OCI-LY7 (cell line): ENCODE measurements at regions not wholly inside any gene's neighbourhood (a gene's known extent, or its start where the extent isn't known, plus 50 kb on each side); places are given as distances from the start of the nearest gene placed in this dataset.

Source experiments
- BruUV-seq: library from RNA; stranded (reverse); fragments of 400-500 nt; replicated peaks from 2 replicates; lab custom pipeline; 2021; lab: Mats Ljungman, UMichigan
- CTCF ChIA-PET: fragments of 300-600 bp; sonication (Branson Sonifier 250); formaldehyde crosslinking; loops from one replicate; lab custom pipeline; 2022; ENCODE audit warnings: antibody characterized with exemption; ENCODE audit not compliant: unreplicated experiment; lab: Charles Lee
- POLR2A ChIA-PET: fragments of 300-600 bp; sonication (Branson Sonifier 250); formaldehyde crosslinking; loops from one replicate; lab custom pipeline; 2022; ENCODE audit warnings: antibody characterized with exemption; lab: Charles Lee
- DNase-seq: peaks from one replicate; pipeline ENCODE4 v3.0.0-alpha.2; 2015; ENCODE audit warnings: low spot score
- H2AFZ ChIP-seq: fragments of 200-600 bp; sonication (generic), shearing (Covaris generic); 2 replicates; pipeline ENCODE4 v1.6.1; 2014; ENCODE audit warnings: mild to moderate bottlenecking, antibody characterized with exemption, low read length, moderate library complexity
- H3K27ac ChIP-seq: fragments of 200-600 bp; sonication (generic); 2 replicates; pipeline ENCODE4 v1.5.1; 2014; ENCODE audit warnings: mixed run types, low read depth, mild to moderate bottlenecking, moderate library complexity, low read length, inconsistent platforms; ENCODE audit not compliant: poor library complexity, severe bottlenecking
- H3K36me3 ChIP-seq: fragments of 200-600 bp; sonication (generic); 2 replicates; pipeline ENCODE4 v1.6.1; 2014; ENCODE audit warnings: mild to moderate bottlenecking, antibody characterized with exemption, low read length, moderate library complexity, mixed read lengths; ENCODE audit not compliant: insufficient read depth
- H3K4me1 ChIP-seq: fragments of 200-600 bp; sonication (generic); 2 replicates; pipeline ENCODE4 v1.5.1; 2014; ENCODE audit warnings: mild to moderate bottlenecking, low read length; ENCODE audit not compliant: insufficient read depth, poor library complexity, severe bottlenecking
- H3K4me2 ChIP-seq: fragments of 200-600 bp; sonication (generic); 2 replicates; pipeline ENCODE4 v1.6.1; 2014; ENCODE audit warnings: mild to moderate bottlenecking, low read length
- H3K4me3 ChIP-seq: fragments of 200-600 bp; sonication (generic); 2 replicates; pipeline ENCODE4 v1.5.1; 2014; ENCODE audit warnings: mild to moderate bottlenecking, low read depth, low read length; ENCODE audit not compliant: poor library complexity, severe bottlenecking
- H3K79me2 ChIP-seq: fragments of 200-600 bp; sonication (generic); 2 replicates; pipeline ENCODE4 v1.6.1; 2016; ENCODE audit warnings: low read depth, mild to moderate bottlenecking, low read length, moderate library complexity, mixed read lengths; ENCODE audit not compliant: insufficient read depth
- H3K9me2 ChIP-seq: fragments of 200-600 bp; sonication (generic); 2 replicates; pipeline ENCODE4 v1.6.1; 2016; ENCODE audit warnings: mild to moderate bottlenecking, low read length, mixed read lengths; ENCODE audit not compliant: insufficient read depth
- H3K9me3 ChIP-seq: fragments of 200-600 bp; sonication (generic); 2 replicates; pipeline ENCODE4 v1.6.1; 2014; ENCODE audit warnings: mild to moderate bottlenecking, mixed run types, low read length, mixed read lengths
- H4K20me1 ChIP-seq: fragments of 200-600 bp; sonication (generic); 2 replicates; pipeline ENCODE4 v1.6.1; 2014; ENCODE audit warnings: mild to moderate bottlenecking, antibody characterized with exemption, low read length, moderate library complexity, mixed read lengths; ENCODE audit not compliant: insufficient read depth
- EZH2phosphoT487 ChIP-seq: fragments of 200-600 bp; sonication (generic); IDR thresholded peaks from 2 replicates; pipeline ENCODE4 v1.6.1; 2018; ENCODE audit warnings: low read depth, borderline replicate concordance, mild to moderate bottlenecking, mixed run types, antibody characterized with exemption, low read length, moderate library complexity, mixed read lengths
- intact Hi-C: fragments of 100-400 bp; cut with micrococcal nuclease; formaldehyde crosslinking; loops from one replicate; pipeline ENCODE4 v1.10.0; 2022; ENCODE audit not compliant: unreplicated experiment
- TF ChIP-seq, protein P1 (sequence below): fragments of 200-600 bp; sonication (generic); conservative IDR thresholded peaks from 2 replicates; pipeline ENCODE4 v1.5.1; 2014; ENCODE audit warnings: mild to moderate bottlenecking, antibody characterized with exemption, low read length, moderate library complexity, mixed read lengths

DNA sequence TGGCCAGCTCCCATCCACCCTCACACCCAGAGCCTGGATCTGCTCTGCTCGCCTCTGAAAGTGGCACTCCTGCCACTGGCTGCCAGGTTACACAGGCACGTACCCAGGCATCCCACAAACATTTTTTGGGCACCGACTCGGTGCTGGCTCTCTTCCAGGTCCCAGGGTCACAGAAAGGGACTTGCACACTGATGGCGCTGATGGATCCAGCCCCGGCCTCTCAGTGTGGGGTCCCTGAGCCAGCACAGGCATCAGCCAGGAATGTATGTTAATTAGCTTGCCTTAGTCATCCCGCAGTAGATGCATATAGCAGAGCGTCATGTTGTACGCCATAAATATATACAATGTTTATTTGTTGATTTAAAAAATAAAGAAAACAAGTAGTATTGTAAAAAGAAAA is 537.2 kb downstream of the NPHP4 start:
- no peak overlapping the region for H3K4me3 ChIP-seq

DNA sequence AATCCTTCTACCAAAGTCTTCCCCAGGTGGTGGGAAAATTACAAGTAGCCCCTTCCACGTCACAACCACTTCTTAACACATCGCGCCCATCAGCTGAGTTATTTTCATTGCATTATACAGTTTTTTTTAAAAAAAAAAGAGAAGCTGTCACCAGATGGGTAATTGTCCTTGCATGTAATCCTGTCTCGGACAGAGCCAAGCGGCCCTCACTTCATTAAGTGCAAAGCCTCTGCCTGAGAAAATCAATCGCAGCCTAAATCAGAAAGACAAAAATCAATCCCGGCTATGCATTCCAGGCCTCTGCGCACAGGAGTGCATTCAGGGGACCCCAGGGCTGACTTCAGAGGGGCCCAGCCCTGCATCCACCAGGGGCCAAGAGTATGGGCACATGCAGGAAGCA is 538.9 kb downstream of the NPHP4 start:
- no TSS peak for BruUV-seq
- Histone ChIP-seq H3K4me1 (no peaks in the 10 kb centered on the region), H3K36me3 (no peaks in the 10 kb centered on the region), H3K9me2 (no peaks in the 10 kb centered on the region), H3K79me2 (no peaks in the 10 kb centered on the region), H3K4me2 (no peak overlapping the region), H3K9me3 (no peaks in the 10 kb centered on the region), H3K4me3 (no peak overlapping the region), H4K20me1 (no peaks in the 10 kb centered on the region), H2AFZ (no peak overlapping the region), H3K27ac (no peak overlapping the region)
- no peak for DNase-seq
- CTCF ChIA-PET: no interaction called here
- TF ChIP-seq, protein P1, sequence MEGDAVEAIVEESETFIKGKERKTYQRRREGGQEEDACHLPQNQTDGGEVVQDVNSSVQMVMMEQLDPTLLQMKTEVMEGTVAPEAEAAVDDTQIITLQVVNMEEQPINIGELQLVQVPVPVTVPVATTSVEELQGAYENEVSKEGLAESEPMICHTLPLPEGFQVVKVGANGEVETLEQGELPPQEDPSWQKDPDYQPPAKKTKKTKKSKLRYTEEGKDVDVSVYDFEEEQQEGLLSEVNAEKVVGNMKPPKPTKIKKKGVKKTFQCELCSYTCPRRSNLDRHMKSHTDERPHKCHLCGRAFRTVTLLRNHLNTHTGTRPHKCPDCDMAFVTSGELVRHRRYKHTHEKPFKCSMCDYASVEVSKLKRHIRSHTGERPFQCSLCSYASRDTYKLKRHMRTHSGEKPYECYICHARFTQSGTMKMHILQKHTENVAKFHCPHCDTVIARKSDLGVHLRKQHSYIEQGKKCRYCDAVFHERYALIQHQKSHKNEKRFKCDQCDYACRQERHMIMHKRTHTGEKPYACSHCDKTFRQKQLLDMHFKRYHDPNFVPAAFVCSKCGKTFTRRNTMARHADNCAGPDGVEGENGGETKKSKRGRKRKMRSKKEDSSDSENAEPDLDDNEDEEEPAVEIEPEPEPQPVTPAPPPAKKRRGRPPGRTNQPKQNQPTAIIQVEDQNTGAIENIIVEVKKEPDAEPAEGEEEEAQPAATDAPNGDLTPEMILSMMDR: no peak
- no peak for TF ChIP-seq EZH2phosphoT487
- POLR2A ChIA-PET: no interaction called here
- intact Hi-C loops: no loop called here

More for the DNA sequence above, 537.2 kb downstream of the NPHP4 start:
- H3K27ac ChIP-seq: no peak overlapping the region
- no peak for TF ChIP-seq EZH2phosphoT487
- TF ChIP-seq, protein P1: no peak
- intact Hi-C loops: no loop called here
- ChIA-PET CTCF (no interaction called here), POLR2A (no interaction called here)
- no peaks in the 10 kb centered on the region for H3K36me3 ChIP-seq
- no peaks in the 10 kb centered on the region for H4K20me1 ChIP-seq
- no peaks in the 10 kb centered on the region for H3K9me2 ChIP-seq
- H3K4me1 ChIP-seq: no peaks in the 10 kb centered on the region
- no peaks in the 10 kb centered on the region for H3K79me2 ChIP-seq
- no peak for DNase-seq
- BruUV-seq: no TSS peak
- no peaks in the 10 kb centered on the region for H3K9me3 ChIP-seq
- H2AFZ ChIP-seq: no peak overlapping the region
- no peak overlapping the region for H3K4me2 ChIP-seq

DNA sequence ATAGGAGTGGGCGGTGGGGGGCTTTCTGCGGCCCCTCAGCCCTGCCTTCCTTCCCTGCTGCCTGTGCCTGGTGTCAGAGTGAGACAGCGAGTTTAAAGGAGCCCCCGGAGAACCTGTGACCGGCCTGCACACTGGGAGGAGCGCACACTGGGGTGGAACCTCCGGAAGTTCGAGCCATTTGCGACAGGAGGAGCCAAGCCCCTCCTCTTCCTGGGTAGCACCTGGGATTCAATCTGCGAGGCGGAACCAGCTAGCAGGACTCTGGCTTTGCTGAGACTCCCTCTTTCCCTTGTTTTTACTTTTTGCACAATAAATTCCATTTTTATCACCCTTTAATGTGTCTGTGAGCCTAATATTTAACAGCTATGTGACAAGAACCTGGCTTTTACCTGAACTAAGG is 540.6 kb downstream of the NPHP4 start:
- Histone ChIP-seq H3K4me1 (no peaks in the 10 kb centered on the region), H4K20me1 (no peaks in the 10 kb centered on the region), H3K4me2 (no peak overlapping the region), H3K4me3 (no peak overlapping the region), H3K79me2 (no peaks in the 10 kb centered on the region), H3K9me2 (no peaks in the 10 kb centered on the region), H2AFZ (no peak overlapping the region), H3K9me3 (no peaks in the 10 kb centered on the region), H3K36me3 (no peaks in the 10 kb centered on the region), H3K27ac (no peak overlapping the region)
- CTCF ChIA-PET: no interaction called here
- TF ChIP-seq, protein P1: no peak
- TF ChIP-seq EZH2phosphoT487: no peak
- DNase-seq: no peak
- BruUV-seq: no TSS peak
- POLR2A ChIA-PET: no interaction called here
- intact Hi-C loops: no loop called here
